PC-9 (cell line): ENCODE measurements at regions not wholly inside any gene's neighbourhood (a gene's known extent, or its start where the extent isn't known, plus 50 kb on each side); places are given as distances from the start of the nearest gene placed in this dataset.

Experiments
- BruUV-seq: library from RNA; stranded (reverse); fragments of 400-500 nt; replicated peaks from 2 replicates; lab custom pipeline; 2021; lab: Mats Ljungman, UMichigan
- CTCF ChIA-PET: fragments of 300-600 bp; sonication (Branson Sonifier 250); formaldehyde crosslinking; loops from one replicate; lab custom pipeline; 2022; ENCODE audit warnings: antibody characterized with exemption; lab: Charles Lee
- POLR2A ChIA-PET: fragments of 300-600 bp; sonication (Branson Sonifier 250); formaldehyde crosslinking; loops from one replicate; lab custom pipeline; 2022; ENCODE audit warnings: antibody characterized with exemption; ENCODE audit not compliant: unreplicated experiment; lab: Charles Lee
- DNase-seq, 2 experiments: peaks; one replicate each; pipeline versions ENCODE4 v3.0.0 to v3.0.0-alpha.2; 2015 to 2022; ENCODE audit warnings: mixed read lengths in 1 of 2
- H2AFZ ChIP-seq: fragments of 200-600 bp; sonication (generic); 2 replicates; pipeline ENCODE4 v1.8.1; 2017; ENCODE audit warnings: antibody characterized with exemption
- H3F3A ChIP-seq: fragments of 200-600 bp; sonication (generic); 2 replicates; pipeline ENCODE4 v1.8.1; 2017; ENCODE audit warnings: antibody characterized with exemption, mild to moderate bottlenecking, low read depth; ENCODE audit not compliant: insufficient read depth
- H3K27ac ChIP-seq: fragments of 200-600 bp; sonication (generic); 2 replicates; pipeline ENCODE4 v1.6.1; 2016; ENCODE audit warnings: mixed run types
- H3K27me3 ChIP-seq: fragments of 200-600 bp; sonication (generic); 2 replicates; pipeline ENCODE4 v1.6.1; 2016; ENCODE audit warnings: low read depth, mixed run types; ENCODE audit not compliant: insufficient read depth
- H3K36me3 ChIP-seq: fragments of 200-600 bp; sonication (generic); 2 replicates; pipeline ENCODE4 v1.6.1; 2016; ENCODE audit warnings: low read depth, mixed run types
- H3K4me1 ChIP-seq: fragments of 200-600 bp; sonication (generic); replicated peaks from 2 replicates; pipeline ENCODE4 v1.6.1; 2016; ENCODE audit warnings: mixed run types; ENCODE audit not compliant: insufficient read depth
- H3K4me2 ChIP-seq: fragments of 200-600 bp; sonication (generic); 2 replicates; pipeline ENCODE4 v1.6.1; 2017; ENCODE audit warnings: mixed run types
- H3K4me3 ChIP-seq: fragments of 200-600 bp; sonication (generic); 2 replicates; pipeline ENCODE4 v1.6.1; 2016; ENCODE audit warnings: mixed run types
- H3K79me2 ChIP-seq: fragments of 200-600 bp; sonication (generic); 2 replicates; pipeline ENCODE4 v1.6.1; 2017; ENCODE audit warnings: low read depth, mixed run types
- H3K9me2 ChIP-seq: fragments of 200-600 bp; sonication (generic); 2 replicates; pipeline ENCODE4 v1.8.1; 2017; ENCODE audit warnings: mild to moderate bottlenecking; ENCODE audit not compliant: insufficient read depth
- H3K9me3 ChIP-seq: fragments of 200-600 bp; sonication (generic); 2 replicates; pipeline ENCODE4 v1.8.1; 2016; ENCODE audit warnings: low read depth; ENCODE audit not compliant: insufficient read depth
- H4K20me1 ChIP-seq: fragments of 200-600 bp; sonication (generic); 2 replicates; pipeline ENCODE4 v1.8.1; 2017; ENCODE audit not compliant: insufficient read depth
- CTCF ChIP-seq: fragments of 200-600 bp; sonication (generic); conservative IDR thresholded peaks from 2 replicates; pipeline ENCODE4 v1.6.1; 2017; ENCODE audit warnings: mixed run types, antibody characterized with exemption, mild to moderate bottlenecking, moderate library complexity
- EZH2 ChIP-seq: fragments of 200-600 bp; sonication (generic); IDR thresholded peaks from 2 replicates; pipeline ENCODE4 v1.8.0; 2017; ENCODE audit warnings: antibody characterized with exemption, low read depth
- intact Hi-C: fragments of 100-400 bp; cut with micrococcal nuclease; formaldehyde crosslinking; loops from one replicate; pipeline ENCODE4 v1.10.0; 2022; ENCODE audit not compliant: unreplicated experiment

DNA sequence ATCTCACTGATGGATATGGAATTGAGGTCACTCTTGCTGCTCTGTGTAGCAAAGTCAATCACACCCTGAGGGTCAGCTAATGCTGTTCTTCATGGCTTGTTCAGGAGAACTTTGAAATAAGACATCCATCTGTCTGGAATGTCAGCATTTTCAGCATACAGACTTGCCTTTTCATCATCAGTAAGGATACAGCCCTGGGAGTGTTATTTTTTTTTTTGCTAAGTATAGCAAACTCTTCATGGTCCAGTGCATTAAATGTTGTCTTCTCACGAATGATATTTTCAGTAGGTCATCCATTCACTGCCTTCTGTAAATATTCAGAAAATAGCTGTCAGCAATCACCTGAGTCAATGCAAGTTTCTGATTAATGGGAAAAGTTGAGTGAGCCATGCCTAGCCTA is 268.8 kb upstream of the SMIM31 start:
- Histone ChIP-seq H3K9me2 (no peaks in the 10 kb centered on the region), H3K27ac (no peak overlapping the region), H3K36me3 (no peaks in the 10 kb centered on the region), H3K4me2 (no peak overlapping the region), H4K20me1 (no peaks in the 10 kb centered on the region), H3K79me2 (no peaks in the 10 kb centered on the region), H3F3A (no peaks in the 10 kb centered on the region), H3K4me1 (no peaks in the 10 kb centered on the region), H3K4me3 (no peak overlapping the region), H3K27me3 (no peaks in the 10 kb centered on the region), H3K9me3 (no peaks in the 10 kb centered on the region), H2AFZ (no peak overlapping the region)
- intact Hi-C loops: no loop called here
- ChIA-PET POLR2A (no interaction called here), CTCF (no interaction called here)
- no TSS peak for BruUV-seq
- DNase-seq: no peak
- TF ChIP-seq EZH2 (no peak), CTCF (no peak)

GRCh38 chr4:164488114-164488513 is 265.8 kb upstream of the SMIM31 start:
- no peak for DNase-seq
- CTCF ChIA-PET: no interaction called here
- intact Hi-C loops: no loop called here

GRCh38 chr4:164501074-164501473 is 252.9 kb upstream of the SMIM31 start:
- no peak for DNase-seq
- Histone ChIP-seq H2AFZ (no peak overlapping the region), H3K9me3 (no peaks in the 10 kb centered on the region), H3K79me2 (no peaks in the 10 kb centered on the region), H3F3A (no peaks in the 10 kb centered on the region), H3K27ac (no peak overlapping the region), H3K4me3 (no peak overlapping the region), H3K4me2 (no peak overlapping the region), H3K9me2 (no peaks in the 10 kb centered on the region), H3K4me1 (no peaks in the 10 kb centered on the region), H3K27me3 (no peaks in the 10 kb centered on the region), H4K20me1 (no peaks in the 10 kb centered on the region), H3K36me3 (no peaks in the 10 kb centered on the region)
- no TSS peak for BruUV-seq
- TF ChIP-seq CTCF: no peak
- TF ChIP-seq EZH2: no peak
- intact Hi-C loops: no loop called here
- POLR2A ChIA-PET: no interaction called here
- CTCF ChIA-PET: no interaction called here

More at GRCh38 chr4:164488114-164488513, 265.8 kb upstream of the SMIM31 start:
- Histone ChIP-seq H3K27ac (no peak overlapping the region), H3F3A (no peaks in the 10 kb centered on the region), H3K4me2 (no peak overlapping the region), H3K79me2 (no peaks in the 10 kb centered on the region), H3K9me3 (no peaks in the 10 kb centered on the region), H3K4me3 (no peak overlapping the region), H2AFZ (no peak overlapping the region), H3K4me1 (no peaks in the 10 kb centered on the region), H3K36me3 (no peaks in the 10 kb centered on the region), H4K20me1 (no peaks in the 10 kb centered on the region), H3K9me2 (no peaks in the 10 kb centered on the region), H3K27me3 (no peaks in the 10 kb centered on the region)
- TF ChIP-seq EZH2: no peak
- TF ChIP-seq CTCF: no peak
- BruUV-seq: no TSS peak
- POLR2A ChIA-PET: no interaction called here
